ENCODE measurements at regions not wholly inside any gene's neighbourhood (a gene's known extent, or its start where the extent isn't known, plus 50 kb on each side); places are given as distances from the start of the nearest gene placed in this dataset.

- DNase-seq (ENCODE audit: low spot score) = no peak
- TF ChIP-seq CTCF (IDR thresholded peaks at IDR 0.05; ENCODE audit: extremely low read depth, missing control alignments) = no peak
These were observed 1358.7 kb upstream of the SORCS1 start for GRCh38 chr10:108523016-108523800.

DNA sequence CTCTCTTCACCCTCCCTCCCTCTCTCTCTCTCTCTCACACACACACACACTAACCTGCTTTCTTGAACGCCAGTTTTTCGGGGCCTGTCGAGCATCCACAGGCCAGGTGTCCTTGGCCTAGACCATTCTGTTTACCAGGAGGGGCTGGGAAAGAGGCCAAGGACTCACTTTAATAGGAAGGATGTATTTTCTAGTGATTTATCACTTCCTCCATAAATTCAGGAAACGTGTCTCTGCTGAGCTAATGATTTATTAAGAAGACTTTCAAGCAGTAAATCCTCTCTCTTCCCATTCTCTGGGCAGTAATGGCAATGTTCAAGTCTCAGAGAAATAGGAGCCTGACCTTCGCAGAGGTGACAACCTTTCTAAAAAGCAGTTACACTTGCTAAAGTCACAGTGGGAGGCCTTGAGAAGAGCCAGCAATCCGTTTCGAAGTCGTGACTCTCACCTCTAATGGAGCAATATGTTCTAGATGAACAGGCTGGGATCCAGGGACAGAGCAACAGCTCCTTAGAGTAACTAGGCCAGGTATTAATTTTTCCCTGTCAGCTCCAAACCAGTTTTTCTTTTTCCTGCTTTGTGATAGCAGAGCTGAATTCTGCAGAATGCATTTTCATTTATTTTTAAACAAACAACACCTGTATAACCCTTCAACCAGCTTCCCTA is 1357.5 kb upstream of the SORCS1 start:
- TF ChIP-seq CTCF (IDR thresholded peaks at IDR 0.05; ENCODE audit: extremely low read depth, missing control alignments) = no peak
- no peak for DNase-seq (ENCODE audit: low spot score)

DNA sequence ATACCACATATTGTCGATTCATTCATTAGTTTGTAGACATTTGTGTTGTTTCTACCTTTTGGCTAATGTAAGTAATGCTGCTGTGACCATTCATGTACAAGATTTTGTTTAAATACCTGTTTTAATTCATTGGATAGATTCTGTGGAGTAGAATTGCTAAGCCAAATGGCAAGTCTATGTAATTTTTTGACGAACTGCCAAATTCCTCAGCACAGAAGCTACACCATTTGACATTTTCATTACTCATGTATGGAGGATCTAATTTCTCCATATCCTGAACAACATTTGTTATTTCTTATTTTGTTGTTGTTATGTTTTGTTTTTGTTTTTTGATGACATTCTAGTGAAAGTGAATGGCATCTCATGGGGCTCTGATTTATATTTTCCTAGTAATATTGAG is 1351.3 kb upstream of the SORCS1 start:
- no peak for TF ChIP-seq CTCF (IDR thresholded peaks at IDR 0.05; ENCODE audit: extremely low read depth, missing control alignments)
- DNase-seq (ENCODE audit: low spot score) = no peak

DNA sequence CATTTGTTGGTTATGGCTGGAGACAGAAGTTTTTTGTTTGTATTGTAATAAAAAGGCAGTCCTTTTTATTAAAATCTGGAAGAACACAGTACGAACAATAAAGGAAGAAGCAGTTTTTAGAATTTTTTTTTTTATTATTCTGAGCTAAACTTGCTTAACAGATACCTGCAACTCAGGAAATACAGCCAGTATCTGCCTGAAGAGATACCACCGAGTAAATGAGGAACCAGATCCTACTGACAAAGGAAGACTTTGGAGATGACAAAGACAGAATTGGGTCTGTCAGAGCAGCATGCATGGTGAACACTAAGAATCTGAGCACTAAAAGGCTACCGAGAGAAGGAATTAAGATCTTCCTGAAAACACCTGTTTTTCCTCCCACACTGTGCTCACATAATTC is 1335.9 kb upstream of the SORCS1 start:
- no peak for TF ChIP-seq CTCF (IDR thresholded peaks at IDR 0.05; ENCODE audit: extremely low read depth, missing control alignments)
- DNase-seq (ENCODE audit: low spot score) = no peak

DNA sequence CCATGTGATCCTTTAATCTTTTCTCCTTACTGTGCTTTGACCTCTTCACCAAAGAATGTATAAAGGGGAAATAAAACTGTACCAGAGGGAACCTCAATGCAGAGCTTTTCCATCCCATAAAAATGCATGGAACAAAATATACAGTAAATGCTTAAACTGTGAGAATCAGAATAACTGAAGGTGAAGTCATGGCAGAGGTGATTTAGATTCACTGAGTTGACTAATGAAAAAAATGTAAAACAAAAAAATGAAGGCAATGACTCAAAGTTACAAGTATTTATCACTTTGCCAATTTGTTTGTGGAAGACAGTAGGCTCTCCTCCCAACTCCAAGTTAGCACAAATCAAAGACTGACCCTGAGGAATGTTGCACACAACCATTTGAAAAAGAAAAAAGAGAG is 1331.6 kb upstream of the SORCS1 start:
- TF ChIP-seq CTCF (IDR thresholded peaks at IDR 0.05; ENCODE audit: extremely low read depth, missing control alignments) = no peak
- no peak for DNase-seq (ENCODE audit: low spot score)

GRCh38 chr10:108490944-108491343 is 1326.4 kb upstream of the SORCS1 start:
- TF ChIP-seq CTCF (IDR thresholded peaks at IDR 0.05; ENCODE audit: extremely low read depth, missing control alignments) = no peak

GRCh38 chr10:108471420-108471819 is 1306.9 kb upstream of the SORCS1 start:
- TF ChIP-seq CTCF (IDR thresholded peaks at IDR 0.05; ENCODE audit: extremely low read depth, missing control alignments) = no peak
- no peak for DNase-seq (ENCODE audit: low spot score)

More at GRCh38 chr10:108490944-108491343, 1326.4 kb upstream of the SORCS1 start:
- no peak for DNase-seq (ENCODE audit: low spot score)

Data from GM20000 (cell line).